Activated T-cell treated with anti-CD3 and anti-CD28 coated beads, Interleukin-2, amount 50 U/mL, for 48 hours (primary cell): ENCODE measurements at regions not wholly inside any gene's neighbourhood (a gene's known extent, or its start where the extent isn't known, plus 50 kb on each side); places are given as distances from the start of the nearest gene placed in this dataset.
"Not testable (repeated sequence)": the region's sequence is repeated elsewhere in the genome, so short reads cannot be mapped to it uniquely, and the experiment has no call there.

Experiments used
- DNase-seq, 2 experiments: peaks; one replicate each; pipeline ENCODE4 v3.0.0-alpha.2; 2020

- not testable (repeated sequence) for DNase-seq
Measured at GRCh38 chr7:69087281-69087680, 511.0 kb upstream of the AUTS2 start.

GRCh38 chr7:69088185-69088584, 510.1 kb upstream of the AUTS2 start:
- no peak for DNase-seq

GRCh38 chr7:69090936-69091335, 507.3 kb upstream of the AUTS2 start:
- DNase-seq = no peak

GRCh38 chr7:69091521-69091920, 506.8 kb upstream of the AUTS2 start:
- DNase-seq = no peak

GRCh38 chr7:69095127-69095526, 503.1 kb upstream of the AUTS2 start:
- no peak for DNase-seq

GRCh38 chr7:69095649-69096048, 502.6 kb upstream of the AUTS2 start:
- DNase-seq = no peak

- DNase-seq = no peak
Measured at GRCh38 chr7:69104023-69104422, 494.3 kb upstream of the AUTS2 start.

GRCh38 chr7:69105092-69105491, 493.2 kb upstream of the AUTS2 start:
- no peak for DNase-seq

- no peak for DNase-seq
Measured at GRCh38 chr7:69105981-69106380, 492.3 kb upstream of the AUTS2 start.

GRCh38 chr7:69106449-69106848, 491.8 kb upstream of the AUTS2 start:
- not testable (repeated sequence) for DNase-seq

GRCh38 chr7:69106946-69107345, 491.3 kb upstream of the AUTS2 start:
- not testable (repeated sequence) for DNase-seq

GRCh38 chr7:69108097-69108496, 490.2 kb upstream of the AUTS2 start:
- no peak for DNase-seq

- DNase-seq = no peak
Measured at GRCh38 chr7:69109246-69109645, 489.0 kb upstream of the AUTS2 start.

- no peak for DNase-seq
Measured at GRCh38 chr7:69109879-69110278, 488.4 kb upstream of the AUTS2 start.

GRCh38 chr7:69110450-69111050, 487.7 kb upstream of the AUTS2 start:
- DNase-seq = no peak

GRCh38 chr7:69114374-69114773, 483.9 kb upstream of the AUTS2 start:
- no peak for DNase-seq

- DNase-seq = no peak
Measured at GRCh38 chr7:69115788-69116187, 482.5 kb upstream of the AUTS2 start.

- not testable (repeated sequence) for DNase-seq
Measured at GRCh38 chr7:69116196-69116595, 482.1 kb upstream of the AUTS2 start.

GRCh38 chr7:69122953-69123352, 475.3 kb upstream of the AUTS2 start:
- DNase-seq = no peak

GRCh38 chr7:69126896-69127479, 471.3 kb upstream of the AUTS2 start:
- no peak for DNase-seq

- DNase-seq = no peak
Measured at GRCh38 chr7:69129524-69129923, 468.8 kb upstream of the AUTS2 start.

GRCh38 chr7:69129951-69130350, 468.3 kb upstream of the AUTS2 start:
- DNase-seq = no peak

GRCh38 chr7:69130396-69130795, 467.9 kb upstream of the AUTS2 start:
- DNase-seq = no peak

- DNase-seq = no peak
Measured at GRCh38 chr7:69134316-69134715, 464.0 kb upstream of the AUTS2 start.

GRCh38 chr7:69147631-69148030, 450.6 kb upstream of the AUTS2 start:
- no peak for DNase-seq
